ENCODE measurements at regions not wholly inside any gene's neighbourhood (a gene's known extent, or its start where the extent isn't known, plus 50 kb on each side); places are given as distances from the start of the nearest gene placed in this dataset.

- TF ChIP-seq UBTF (CRISPR knock-in tag; IDR thresholded peaks at IDR 0.05) (no peak), RARA (CRISPR knock-in tag; IDR thresholded peaks at IDR 0.05) (no peak), ZNF24 (IDR thresholded peaks at IDR 0.05) (no peak), SYNCRIP (IDR thresholded peaks at IDR 0.05; ENCODE audit: insufficient read depth, low read depth, low read length) (no peak)
Measured at GRCh38 chr11:79678780-79679452, 238.1 kb upstream of the TENM4 start (continued).

- Histone ChIP-seq H3K79me2 (ENCODE audit: insufficient read depth, low read length) (no peaks in the 10 kb centered on the region), H3K36me3 (replicated peaks in 1 of 2; ENCODE audit: control insufficient read depth in 1 of 2, insufficient read depth in 2 of 2, low read length in 2 of 2) (no peaks in the 10 kb centered on the region), H3K27ac (ENCODE audit: extremely low read length, insufficient read depth, low read length) (no peak overlapping the region), H2AFZ (ENCODE audit: low read length) (no peak overlapping the region), H3K4me2 (ENCODE audit: low read depth, low read length) (no peak overlapping the region), H4K20me1 (ENCODE audit: insufficient read depth, low read length) (no peaks in the 10 kb centered on the region), H3K4me3 (replicated peaks in 1 of 3; ENCODE audit: insufficient read depth in 1 of 3, low read depth in 2 of 3, low read length in 3 of 3) (no peak overlapping the region), H3K9me3 (ENCODE audit: low read length) (no peaks in the 10 kb centered on the region), H3K4me1 (ENCODE audit: insufficient read depth, low read length) (no peaks in the 10 kb centered on the region), H3K9ac (ENCODE audit: insufficient read depth, low read depth, low read length) (no peak overlapping the region), H3K27me3 (ENCODE audit: control insufficient read depth in 1 of 2, insufficient read depth in 2 of 2, low read length in 2 of 2) (no peaks in the 10 kb centered on the region)
- ChIA-PET POLR2A (no interaction called here), CTCF (ENCODE audit: low intra/inter-chr PET ratio, low total read pairs) (no interaction called here)
- FAIRE-seq (no peak), ATAC-seq (no peak), DNase-seq (ENCODE audit: low spot score) (no peak)
- in situ Hi-C loops (cut with HindIII; ENCODE audit: extremely low pct_ligation_motif_present, low pct_unique_long_range_greater_than_20kb): no loop called here
- no TSS peak for BruUV-seq (replicated peaks)
- WGBS (ENCODE audit: low lambda C conversion rate): 2% methylated on average over 2 of the region's 2 CpGs
- intact Hi-C loops (cut with micrococcal nuclease; ENCODE audit: unreplicated experiment): no loop called here
- TF ChIP-seq IKZF4 (CRISPR knock-in tag; IDR thresholded peaks at IDR 0.05; ENCODE audit: borderline replicate concordance, low read depth, not compliant biosample characterization): no peak
- peak; percentile 28; the same call in 1 of the 2 replicates for TF ChIP-seq CREB1 (IDR thresholded peaks at IDR 0.05)
- no peak for TF ChIP-seq CREB1 (CRISPR knock-in tag; IDR thresholded peaks at IDR 0.05)
Measured at GRCh38 chr11:79676396-79676795, 235.6 kb upstream of the TENM4 start.
